Left colon (tissue), 2 donors: ENCODE measurements at regions not wholly inside any gene's neighbourhood (a gene's known extent, or its start where the extent isn't known, plus 50 kb on each side); places are given as distances from the start of the nearest gene placed in this dataset.
"Not testable (repeated sequence)": the region's sequence is repeated elsewhere in the genome, so short reads cannot be mapped to it uniquely, and the experiment has no call there.

Experiments used
- ATAC-seq: fragments of 200-7000 bp; cut with Tn5 transposase; one replicate; pipeline ENCODE4 v1.9.1; 2020; ENCODE audit warnings: mild to moderate bottlenecking, moderate library complexity
- DNase-seq, 2 donors: peaks; one replicate each; pipeline ENCODE4 v3.0.0-alpha.2; 2020
- intact Hi-C, 2 donors: fragments of 100-400 bp; cut with DNase I in 1 of 2; cut with micrococcal nuclease in 1 of 2; formaldehyde crosslinking; loops; one replicate each; pipeline versions ENCODE4 v1.11.2 to v1.14.0; 2022; cut with DNase I, micrococcal nuclease
- donor health status: DM: no; HTN: no; CAD: no.
- donor health status: DM: yes; HTN: yes; CAD: no.

DNA sequence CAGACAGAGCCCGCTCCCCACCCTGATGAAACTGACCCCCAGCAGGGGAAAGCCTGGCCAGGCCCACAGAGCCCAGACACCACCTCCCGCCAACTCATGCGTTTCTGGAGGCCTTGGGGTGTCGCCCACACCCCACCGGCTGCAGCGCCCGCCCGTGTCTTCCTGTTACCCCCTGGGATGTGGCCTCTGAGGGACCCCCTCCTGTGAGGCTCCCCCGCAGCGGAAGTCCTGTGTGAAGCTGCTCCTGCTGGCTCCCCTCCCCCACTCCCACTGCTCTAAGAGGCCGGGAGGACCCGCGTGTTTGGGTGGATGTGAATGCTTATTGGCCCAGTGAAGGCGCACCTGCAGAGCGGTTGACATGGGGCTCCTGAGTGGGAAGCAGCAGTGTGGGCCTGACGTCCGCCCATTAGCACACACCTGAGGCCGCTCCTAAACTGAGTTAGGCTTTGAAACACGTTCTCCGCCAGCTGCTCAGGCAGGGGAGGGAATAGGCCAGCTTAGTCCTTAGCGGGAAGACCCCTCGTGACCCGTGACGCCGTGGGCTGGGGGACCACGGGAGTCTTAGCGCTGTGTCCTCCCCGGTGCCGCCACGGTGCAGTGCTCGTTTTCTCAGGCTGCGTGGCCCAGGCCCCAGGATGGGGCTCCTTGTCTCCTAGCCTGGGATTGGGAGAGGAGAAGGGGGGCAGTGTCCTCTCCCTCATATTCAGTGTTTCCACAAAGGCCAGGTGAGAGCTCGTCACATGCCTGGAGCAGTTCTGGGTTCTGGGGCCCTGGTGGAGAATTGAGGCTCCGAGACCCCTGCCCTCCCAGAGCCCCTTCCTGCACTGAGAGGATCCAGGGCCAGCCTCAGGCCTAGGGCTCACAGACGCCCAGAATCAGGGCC is 323.4 kb upstream of the SFSWAP start:
- ATAC-seq, result no peak
- intact Hi-C loops, result no loop called here
- no peak for DNase-seq

DNA sequence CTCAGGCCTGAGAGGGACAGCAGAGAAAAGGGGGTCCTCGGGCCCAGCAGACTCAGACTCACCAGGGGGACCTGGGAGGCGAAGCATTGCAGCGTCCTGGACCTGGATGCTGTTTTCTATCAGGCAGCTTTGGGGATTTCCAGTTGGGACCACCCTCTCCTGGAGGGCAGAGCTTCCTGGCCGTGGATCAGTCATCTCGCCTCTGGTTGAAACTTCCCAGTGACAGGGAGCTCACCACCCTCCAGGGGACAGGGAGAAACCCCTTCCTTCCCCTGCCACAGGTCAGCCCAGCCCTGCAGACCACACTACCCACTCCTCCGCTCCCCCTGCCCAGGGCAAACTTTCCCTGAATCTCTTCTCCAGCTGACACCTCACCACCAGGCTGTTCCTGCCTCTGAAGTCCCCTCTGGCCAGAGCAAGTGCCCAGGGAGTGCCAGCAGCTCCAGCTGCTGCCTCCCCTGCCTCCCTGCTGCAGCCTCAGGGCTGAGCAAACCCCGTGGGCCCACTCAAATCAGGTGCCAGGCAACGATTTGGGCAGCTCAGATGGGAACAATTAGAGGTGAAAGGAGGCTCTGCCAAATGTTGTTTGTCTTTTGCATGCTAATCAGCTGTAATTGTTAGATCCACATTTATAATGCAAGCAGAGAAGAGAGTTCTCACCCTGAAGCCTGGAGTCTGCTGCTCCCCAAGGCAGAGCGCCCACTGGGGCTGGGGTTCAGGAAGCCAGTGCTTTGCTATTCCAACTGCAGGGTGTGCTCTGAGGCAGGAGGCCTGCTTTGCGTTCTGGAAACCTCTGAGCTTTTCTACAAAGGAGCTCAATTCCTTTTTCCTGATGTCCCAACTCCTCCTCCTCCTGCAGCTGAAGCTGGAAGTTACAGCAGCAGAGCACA is 322.5 kb upstream of the SFSWAP start:
- ATAC-seq, intact Hi-C loops: not testable (repeated sequence)

DNA sequence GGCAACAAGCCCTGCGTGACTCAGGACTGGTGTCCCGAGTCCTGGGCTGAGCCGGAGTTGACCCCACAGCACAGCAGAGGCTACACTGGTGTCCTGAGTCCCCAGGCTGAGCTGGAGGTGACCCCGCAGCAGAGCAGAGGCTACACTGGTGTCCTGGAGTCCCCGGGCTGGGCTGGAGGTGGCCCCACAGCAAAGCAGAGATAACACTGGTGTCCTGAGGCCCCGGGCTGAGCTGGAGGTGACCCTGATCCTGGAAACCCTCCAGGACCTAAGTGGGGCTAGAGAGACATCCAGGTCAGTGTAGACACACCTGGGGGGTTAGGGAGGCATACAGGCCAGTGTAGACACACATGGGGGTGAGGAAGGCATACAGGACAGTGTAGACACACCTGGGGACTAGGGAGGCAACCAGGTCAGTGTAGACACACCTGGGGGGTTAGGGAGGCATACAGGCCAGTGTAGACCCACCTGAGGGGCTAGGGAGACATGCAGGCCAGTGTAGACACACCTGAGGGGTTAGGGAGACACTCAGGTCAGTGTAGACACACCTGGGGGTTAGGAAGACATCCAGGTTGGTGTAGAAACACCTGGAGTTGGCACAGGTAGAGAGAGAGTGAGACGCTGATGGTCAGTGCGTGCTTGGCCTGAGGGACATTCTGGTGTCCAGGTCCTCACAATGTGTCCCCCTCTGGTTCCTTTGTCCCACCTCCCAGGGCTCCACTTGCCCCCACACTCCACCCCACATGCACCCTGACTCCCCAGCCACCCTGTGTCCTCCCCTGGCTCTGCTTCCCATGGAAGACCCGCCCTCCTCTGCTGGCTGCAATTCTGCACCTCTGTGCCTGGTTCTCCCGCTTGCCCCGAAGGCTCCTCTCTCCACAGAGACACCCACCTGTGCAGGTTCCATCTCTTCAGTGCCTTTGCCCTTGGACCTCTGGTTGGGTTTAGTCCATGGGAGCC is 321.6 kb upstream of the SFSWAP start:
- ATAC-seq, result no peak
- intact Hi-C loops, result no loop called here
- no peak for DNase-seq

More for the DNA sequence above, 322.5 kb upstream of the SFSWAP start:
- DNase-seq, result not testable (repeated sequence)

DNA sequence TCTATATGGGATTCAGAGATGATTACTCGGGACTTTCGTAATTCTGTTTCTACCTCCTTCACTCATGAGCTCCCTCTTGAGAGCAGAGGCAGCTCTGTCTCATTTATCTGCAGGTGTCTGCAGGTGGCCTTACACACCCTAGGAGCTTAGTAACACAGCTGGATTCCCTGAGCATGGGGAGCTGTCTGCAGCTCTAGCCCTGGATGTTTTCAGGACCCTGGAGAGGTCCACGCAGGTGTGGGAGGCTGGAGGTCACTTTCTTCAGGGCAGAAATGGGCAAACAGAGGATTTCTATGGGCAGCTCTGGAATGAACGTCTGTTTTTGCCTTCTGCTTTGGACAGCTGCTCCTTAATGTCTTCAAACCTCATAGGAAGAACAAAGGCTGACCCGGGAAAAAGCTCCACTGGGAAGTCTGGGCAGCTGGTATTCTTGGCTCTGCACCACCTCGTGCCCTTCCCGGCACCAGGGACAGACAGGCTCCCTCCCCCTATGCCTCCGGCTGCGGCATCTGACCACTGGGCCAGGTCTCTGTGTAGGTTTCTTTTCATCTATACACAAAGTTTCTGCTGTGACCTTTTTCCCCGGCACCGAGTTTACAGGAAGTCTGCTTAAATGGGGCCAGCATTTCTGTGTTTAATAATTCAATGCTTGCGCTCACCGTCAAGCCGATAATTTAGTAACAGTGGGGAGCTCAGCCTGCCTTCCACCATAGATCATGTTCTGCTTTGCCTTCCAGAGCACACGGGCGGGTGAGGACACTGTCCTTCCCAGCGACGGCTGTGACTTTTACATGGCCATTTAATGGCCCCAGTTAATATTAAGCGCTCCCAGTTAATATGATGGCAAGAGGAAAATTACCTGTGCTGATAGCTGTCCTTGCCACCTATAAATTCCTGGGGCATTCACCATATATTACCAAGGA is 320.2 kb upstream of the SFSWAP start:
- intact Hi-C loops, result no loop called here
- no peak for ATAC-seq
- no peak for DNase-seq

DNA sequence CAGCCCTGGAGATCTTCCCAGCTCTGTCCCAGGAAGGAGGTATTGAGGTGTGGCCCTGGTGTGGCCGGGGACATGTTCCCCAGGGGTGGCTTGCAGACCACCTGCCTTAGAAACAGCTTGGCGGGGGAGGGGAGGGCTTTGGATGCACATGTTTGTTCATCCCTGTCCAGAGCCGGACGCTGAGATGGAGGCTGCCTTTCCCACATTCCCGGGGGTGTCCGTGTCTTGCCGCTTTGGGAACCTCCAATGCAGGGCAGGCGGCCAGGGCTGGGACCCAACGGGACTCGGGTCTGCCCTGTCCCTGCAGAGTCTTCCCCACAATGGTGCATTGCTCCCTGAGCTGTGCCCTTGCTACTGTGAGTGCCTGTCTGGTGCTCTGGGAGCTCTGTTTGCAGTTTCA is 319.5 kb upstream of the SFSWAP start:
- ATAC-seq (no peak), DNase-seq (no peak)
- intact Hi-C loops, result no loop called here

DNA sequence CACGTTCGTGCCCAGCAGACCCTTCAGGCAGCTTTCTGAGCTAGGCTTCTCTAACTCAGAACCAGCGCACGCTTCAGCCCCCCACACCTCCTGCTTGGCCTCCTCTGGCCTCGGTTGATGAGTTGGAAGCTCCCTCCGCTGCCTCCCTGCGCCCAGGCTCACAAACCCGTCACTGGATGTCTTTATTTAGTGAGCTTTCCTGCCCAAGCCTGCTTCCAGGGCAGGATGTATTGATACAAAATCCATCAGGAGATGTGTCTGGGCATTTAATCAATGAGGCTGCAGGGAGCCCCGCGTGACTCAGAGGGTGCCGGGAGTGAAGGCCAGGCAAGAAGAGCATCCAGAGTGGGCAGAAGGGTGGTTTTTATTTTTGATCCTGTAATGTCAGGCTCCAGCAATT is 316.1 kb upstream of the SFSWAP start:
- intact Hi-C loops, DNase-seq, ATAC-seq: not testable (repeated sequence)

DNA sequence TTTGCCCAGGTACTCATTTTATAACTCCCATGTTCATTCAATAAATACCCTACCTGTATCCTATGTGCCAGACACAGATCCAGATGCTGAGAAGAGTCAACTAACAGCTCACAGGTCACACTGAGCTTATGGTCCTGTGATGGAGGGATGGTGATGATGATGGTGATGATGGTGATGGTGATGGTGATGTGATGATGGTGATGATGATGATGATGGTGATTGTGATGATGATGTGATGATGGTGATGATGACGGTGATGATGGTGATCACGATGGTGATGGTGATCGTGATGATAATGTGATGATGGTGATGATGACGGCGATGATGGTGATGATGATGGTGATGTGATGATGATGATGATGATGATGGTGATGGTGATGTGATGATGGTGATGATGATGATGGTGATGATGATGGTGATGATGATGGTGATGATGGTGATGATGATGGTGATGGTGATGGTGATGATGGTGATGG is 315.6 kb upstream of the SFSWAP start:
- ATAC-seq, DNase-seq, intact Hi-C loops: not testable (repeated sequence)

DNA sequence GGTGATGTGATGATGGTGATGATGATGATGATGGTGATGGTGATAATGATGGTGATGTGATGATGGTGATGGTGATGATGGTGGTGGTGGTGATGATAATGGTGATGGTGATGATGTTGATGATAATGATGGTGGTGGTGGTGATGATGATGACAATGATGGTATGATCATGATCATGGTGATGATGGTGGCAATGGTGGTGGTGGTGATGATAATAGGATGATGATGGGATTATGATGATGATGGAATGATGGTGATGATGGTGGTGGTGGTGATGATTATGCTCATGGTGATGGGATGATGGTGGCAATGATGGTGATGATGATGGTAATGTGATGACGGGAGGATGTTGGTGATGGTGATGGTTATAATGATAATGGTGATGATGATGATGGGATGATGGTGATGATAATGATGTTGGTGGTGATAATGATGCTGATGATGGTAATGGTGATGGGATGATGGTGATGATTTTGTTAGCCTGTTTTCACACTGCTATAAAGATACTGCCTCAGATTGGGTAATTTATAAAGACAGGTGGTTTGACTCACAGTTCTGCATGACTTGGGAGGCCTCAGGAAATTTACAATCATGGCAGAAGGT is 314.8 kb upstream of the SFSWAP start:
- intact Hi-C loops, result no loop called here
- DNase-seq, result no peak
- ATAC-seq, result no peak

DNA sequence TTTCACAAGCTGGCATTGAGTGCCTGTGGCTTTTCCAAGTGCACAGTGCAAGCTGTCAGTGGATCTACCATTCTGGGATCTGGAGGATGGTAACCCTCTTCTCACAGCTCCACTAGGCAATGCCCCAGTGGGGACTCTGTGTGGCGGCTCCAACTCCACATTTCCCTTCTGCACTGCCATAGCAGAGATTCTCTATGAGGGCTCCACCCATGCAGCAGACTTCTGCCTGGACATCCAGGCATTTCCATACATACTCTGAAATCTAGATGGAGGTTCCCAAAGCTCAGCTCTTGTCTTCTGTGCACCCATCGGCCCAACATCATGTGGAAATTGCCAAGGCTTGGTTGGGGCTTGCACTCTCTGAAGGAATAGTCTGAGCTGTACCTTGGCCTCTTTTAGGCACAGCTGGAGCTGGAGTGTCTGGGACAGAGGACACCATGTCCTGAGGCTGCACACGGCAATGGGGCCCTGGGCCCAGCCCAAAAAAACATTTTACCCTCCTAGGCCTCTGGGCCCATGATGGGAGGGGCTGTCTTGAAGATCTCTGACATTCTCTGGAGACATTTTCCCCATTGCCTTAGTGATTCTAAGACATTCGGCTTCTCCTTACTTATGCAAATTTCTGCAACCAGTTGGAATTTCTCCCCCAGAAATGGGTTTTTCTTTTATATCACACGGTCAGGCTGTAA is 313.3 kb upstream of the SFSWAP start:
- intact Hi-C loops, result no loop called here
- no peak for DNase-seq
- ATAC-seq, result no peak

DNA sequence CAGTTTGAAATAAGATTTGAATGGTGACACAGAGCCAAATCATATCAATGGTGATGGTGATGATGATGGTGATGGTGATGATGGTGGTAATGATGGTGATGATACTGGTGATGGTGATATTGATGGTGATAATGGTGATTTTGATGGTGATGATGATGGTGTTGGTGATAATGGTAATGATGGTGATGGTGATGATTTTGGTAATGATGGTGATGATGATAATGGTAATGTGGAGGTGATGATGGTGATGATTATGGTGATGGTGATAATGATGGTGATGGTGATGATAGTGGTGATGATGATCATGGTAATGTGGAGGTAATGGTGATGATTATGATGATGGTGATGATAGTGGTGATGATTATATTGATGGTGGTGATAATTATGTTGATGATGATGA is 311.9 kb upstream of the SFSWAP start:
- intact Hi-C loops, result no loop called here
- ATAC-seq, result no peak

DNA sequence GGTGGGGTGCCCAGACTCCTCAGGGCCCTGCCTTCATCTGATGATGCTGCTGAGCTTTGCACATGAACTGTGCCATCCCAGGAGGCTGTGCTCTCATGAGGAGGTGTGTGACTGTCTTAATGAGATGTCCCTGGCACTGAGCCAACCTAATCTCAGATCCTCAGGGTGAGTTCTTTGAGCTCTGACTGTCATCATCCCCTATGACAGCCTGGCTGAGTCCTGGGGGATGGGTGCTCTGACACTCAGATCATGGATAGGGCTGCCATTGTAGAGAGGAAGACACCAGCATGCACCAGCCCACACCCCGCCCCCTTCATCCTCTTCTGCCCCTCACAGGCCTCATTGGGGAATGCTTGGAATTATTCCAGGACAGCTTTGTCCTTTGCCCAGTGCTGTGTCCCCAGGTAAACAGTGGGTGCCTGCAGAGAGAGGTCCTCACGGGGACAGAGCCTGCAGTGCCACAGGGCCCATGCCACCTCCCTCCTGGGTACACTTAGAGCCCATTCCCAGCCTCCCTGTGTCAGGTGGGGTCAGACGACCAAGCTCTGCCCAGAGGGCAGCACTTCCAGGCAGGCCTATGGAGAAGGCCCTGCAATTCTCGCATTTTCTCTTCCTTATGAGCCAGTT is 310.1 kb upstream of the SFSWAP start:
- DNase-seq, intact Hi-C loops, ATAC-seq: not testable (repeated sequence)

More for the DNA sequence above, 311.9 kb upstream of the SFSWAP start:
- no peak for DNase-seq

DNA sequence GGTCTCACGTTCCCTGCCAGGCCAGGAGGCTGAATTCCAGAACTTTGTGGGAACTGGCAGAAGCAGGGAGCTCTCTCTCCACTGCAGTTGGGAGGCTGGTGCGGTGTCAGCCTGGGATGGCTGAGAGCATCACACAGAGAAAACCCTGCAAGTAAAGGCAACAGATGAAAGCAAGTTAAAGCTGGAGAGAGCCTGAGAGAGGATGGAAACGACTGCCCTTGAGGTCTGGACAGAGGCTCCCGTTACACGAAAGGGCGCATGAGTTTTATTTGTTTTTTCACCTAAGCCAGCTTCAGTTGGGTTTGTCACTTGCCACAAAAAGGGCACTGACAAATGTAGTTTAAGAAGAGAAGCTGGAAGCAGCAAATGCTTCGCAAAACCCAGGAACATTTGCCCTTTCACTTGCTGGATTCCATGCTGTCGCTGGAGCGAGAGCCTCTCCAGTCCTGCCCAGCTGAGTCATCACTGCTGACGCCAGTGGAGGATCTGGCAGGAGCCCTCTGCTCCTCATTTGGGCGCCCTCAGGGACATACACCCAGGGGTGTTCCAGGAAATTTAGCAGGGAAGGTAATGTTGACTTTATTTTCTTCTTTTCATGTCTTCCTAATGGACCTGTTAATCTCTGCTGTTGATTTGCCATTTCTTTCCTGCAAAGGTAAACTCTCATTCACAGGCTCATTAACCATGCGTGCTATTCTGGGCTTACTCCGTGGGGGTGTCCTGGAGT is 308.8 kb upstream of the SFSWAP start:
- ATAC-seq, intact Hi-C loops, DNase-seq: not testable (repeated sequence)

DNA sequence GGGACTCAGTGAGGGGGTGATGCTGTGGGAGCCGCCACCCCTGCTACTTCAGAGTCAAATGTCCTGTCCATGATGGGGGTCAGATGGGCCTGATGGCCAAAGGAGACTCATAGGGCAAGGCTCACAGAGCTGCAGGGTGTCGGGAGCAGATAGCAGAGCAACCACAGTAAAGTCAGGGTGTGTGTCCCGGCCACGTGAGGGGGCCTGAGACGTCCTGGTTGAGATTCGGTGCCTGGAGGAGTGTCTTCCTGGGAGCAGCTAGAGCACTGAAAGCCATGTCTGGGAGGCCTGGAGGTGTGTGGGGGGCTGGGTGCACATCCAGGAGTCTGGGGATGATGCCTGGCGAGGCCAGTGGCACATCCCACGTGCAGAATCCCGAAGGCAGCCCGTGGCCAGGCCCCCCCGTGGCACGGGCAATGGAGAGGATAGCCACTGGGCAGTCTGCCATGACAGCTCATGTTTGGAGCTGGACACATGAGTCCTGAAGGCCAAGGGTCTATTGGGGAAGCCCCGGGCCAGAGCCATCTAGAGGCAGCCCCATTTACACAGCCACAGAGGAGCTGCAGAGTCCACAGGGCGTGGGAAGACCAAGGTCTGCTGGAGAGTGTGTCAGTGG is 308.0 kb upstream of the SFSWAP start:
- intact Hi-C loops, result no loop called here
- ATAC-seq (no peak), DNase-seq (no peak)

DNA sequence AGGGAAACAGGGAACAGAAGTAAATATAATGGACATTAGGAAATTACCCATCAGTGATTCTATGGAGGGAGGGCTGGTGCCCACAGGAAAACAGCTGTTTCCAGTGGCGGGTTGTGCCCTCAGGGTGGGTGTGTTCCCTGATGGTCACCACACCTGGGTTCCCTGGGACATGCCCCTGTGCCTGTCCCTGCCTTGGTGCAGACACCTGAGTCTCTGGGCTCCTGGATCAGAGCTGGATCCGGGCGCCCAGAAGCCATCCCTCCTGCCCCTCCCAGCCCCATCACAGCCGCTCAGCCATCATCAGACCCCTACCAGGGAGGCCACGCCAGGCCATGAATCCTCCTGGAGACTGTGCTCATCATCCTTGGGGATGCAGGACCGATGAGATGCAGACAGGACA is 307.2 kb upstream of the SFSWAP start:
- ATAC-seq (no peak), DNase-seq (no peak)
- intact Hi-C loops, result no loop called here

DNA sequence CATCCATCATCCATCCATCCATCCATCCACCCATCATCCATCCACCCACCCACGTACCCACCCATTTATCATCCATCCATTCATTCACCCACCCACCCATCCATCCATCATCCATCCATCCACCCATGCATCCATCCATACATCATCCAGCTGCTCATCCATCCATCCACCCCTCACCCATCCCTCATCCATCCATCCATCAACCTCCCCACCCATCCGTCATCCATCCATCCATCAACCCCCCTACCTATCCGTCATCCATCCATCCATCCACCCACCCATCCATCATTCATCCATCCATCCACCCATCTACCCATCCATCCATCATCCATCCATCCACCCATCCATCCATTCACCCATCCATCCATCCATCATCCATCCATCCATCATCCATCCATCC is 306.2 kb upstream of the SFSWAP start:
- no peak for ATAC-seq
- intact Hi-C loops, result no loop called here
- no peak for DNase-seq
